ENCODE measurements at regions not wholly inside any gene's neighbourhood (a gene's known extent, or its start where the extent isn't known, plus 50 kb on each side); places are given as distances from the start of the nearest gene placed in this dataset.

DNA sequence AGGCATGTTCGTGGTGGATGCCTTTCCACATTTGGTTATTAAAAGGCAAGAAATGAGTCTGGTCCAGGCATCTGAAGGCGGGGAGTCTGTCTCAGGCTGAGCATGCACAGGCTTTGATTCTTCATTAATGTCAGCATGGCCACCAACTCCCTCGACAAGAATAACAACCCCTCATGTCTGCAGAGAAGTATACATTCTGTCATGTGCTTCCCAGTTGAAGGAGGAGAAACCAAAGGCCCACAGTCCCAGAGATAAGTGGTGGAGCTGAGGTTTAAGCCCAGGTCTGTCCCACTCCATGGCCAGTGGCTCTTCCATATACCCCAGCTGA lies 61.6 kb upstream of the LAPTM5 start:
- H3K9me3 ChIP-seq (ENCODE audit: control insufficient read depth in 5 of 5, low read length in 5 of 5): no peaks in the 10 kb centered on the region
- peaks cover 22 to 58% (median 41%) of the 10 kb centered on the region in 5 donors for H3K4me1 ChIP-seq (ENCODE audit: control insufficient read depth in 5 of 5, insufficient read depth in 5 of 5, low read length in 5 of 5)
- H3K36me3 ChIP-seq (ENCODE audit: control insufficient read depth in 5 of 5, insufficient read depth in 5 of 5, low read length in 5 of 5): no peaks in the 10 kb centered on the region
- H3K27me3 ChIP-seq (ENCODE audit: control insufficient read depth in 5 of 5, insufficient read depth in 4 of 5, low read length in 5 of 5): peaks cover 0 to 11% (median 2%) of the 10 kb centered on the region in 5 donors
- H3K9ac ChIP-seq (ENCODE audit: low read length in 5 of 5): no peak overlapping the region
- H3K4me3 ChIP-seq (ENCODE audit: low read depth in 1 of 5, low read length in 5 of 5): no peak overlapping the region
- H3K27ac ChIP-seq (ENCODE audit: low read depth, low read length): no peak overlapping the region

DNA sequence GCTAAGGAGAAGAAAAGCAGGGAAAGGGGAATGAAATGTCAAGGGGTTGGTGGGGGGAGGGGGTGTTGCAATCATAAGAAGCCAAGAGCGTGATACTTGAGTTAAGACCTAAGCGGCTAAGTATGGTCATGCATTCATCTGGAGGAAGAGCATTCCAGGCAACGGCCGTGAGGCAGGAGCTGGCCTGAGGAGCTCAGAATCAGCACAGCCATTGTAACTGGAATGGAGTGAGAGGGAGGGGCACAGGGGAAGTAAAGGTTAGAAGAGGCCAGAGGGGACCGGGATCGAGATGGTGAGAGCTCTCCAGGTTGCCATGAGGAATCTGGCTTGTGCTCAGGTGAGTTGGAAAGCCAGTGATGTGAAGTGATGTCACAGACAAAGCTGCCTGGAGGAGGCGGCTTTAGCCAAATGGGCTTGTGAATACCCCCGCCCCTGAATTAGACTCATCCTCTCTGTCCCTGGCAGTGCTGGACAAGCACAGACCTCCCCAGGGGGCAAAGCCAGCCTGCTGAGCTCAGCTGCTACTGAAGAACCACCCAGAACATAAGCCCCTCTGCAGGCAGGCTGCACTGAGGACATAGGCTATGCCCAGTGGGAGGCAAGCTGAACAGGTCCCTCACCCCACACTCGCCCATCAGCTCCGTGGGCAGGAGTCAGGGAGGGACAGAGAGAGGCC lies 61.1 kb upstream of the LAPTM5 start:
- Histone ChIP-seq H3K4me3 (ENCODE audit: low read depth in 1 of 5, low read length in 5 of 5) (no peak overlapping the region), H3K36me3 (ENCODE audit: control insufficient read depth in 5 of 5, insufficient read depth in 5 of 5, low read length in 5 of 5) (no peaks in the 10 kb centered on the region), H3K27ac (ENCODE audit: low read depth, low read length) (no peak overlapping the region), H3K4me1 (ENCODE audit: control insufficient read depth in 5 of 5, insufficient read depth in 5 of 5, low read length in 5 of 5) (peaks cover 19 to 53% (median 36%) of the 10 kb centered on the region in 5 donors), H3K27me3 (ENCODE audit: control insufficient read depth in 5 of 5, insufficient read depth in 4 of 5, low read length in 5 of 5) (peaks cover 0 to 11% (median 2%) of the 10 kb centered on the region in 5 donors), H3K9ac (ENCODE audit: low read length in 5 of 5) (no peak overlapping the region), H3K9me3 (ENCODE audit: control insufficient read depth in 5 of 5, low read length in 5 of 5) (no peaks in the 10 kb centered on the region)

GRCh38 chr1:30817548-30817947 lies 60.0 kb upstream of the LAPTM5 start:
- Histone ChIP-seq H3K4me1 (ENCODE audit: control insufficient read depth in 5 of 5, insufficient read depth in 5 of 5, low read length in 5 of 5) (peaks cover 11 to 44% (median 26%) of the 10 kb centered on the region in 5 donors), H3K27me3 (ENCODE audit: control insufficient read depth in 5 of 5, insufficient read depth in 4 of 5, low read length in 5 of 5) (peaks cover 0 to 11% (median 2%) of the 10 kb centered on the region in 5 donors), H3K4me3 (ENCODE audit: low read depth in 1 of 5, low read length in 5 of 5) (no peak overlapping the region), H3K9me3 (ENCODE audit: control insufficient read depth in 5 of 5, low read length in 5 of 5) (no peaks in the 10 kb centered on the region), H3K27ac (ENCODE audit: low read depth, low read length) (no peak overlapping the region), H3K9ac (ENCODE audit: low read length in 5 of 5) (no peak overlapping the region), H3K36me3 (ENCODE audit: control insufficient read depth in 5 of 5, insufficient read depth in 5 of 5, low read length in 5 of 5) (no peaks in the 10 kb centered on the region)

DNA sequence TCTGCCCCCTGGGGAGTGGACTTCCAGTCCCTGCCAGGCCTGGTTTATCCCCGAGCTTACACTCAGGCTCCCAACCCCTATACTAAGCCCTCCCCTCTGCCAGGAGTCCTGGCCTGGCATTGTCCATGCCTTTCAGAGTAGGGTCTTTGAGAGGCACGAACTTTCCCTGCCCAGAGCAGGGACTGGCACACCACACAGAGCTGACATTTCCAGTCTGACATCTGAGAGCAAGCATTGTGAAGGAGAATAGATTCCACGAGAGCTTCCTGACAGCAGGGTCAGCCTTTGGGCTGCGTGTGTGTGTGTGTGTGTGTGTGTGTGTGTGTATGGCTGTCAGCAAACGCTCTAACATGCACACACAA lies 59.5 kb upstream of the LAPTM5 start:
- Histone ChIP-seq H3K36me3 (ENCODE audit: control insufficient read depth in 5 of 5, insufficient read depth in 5 of 5, low read length in 5 of 5) (no peaks in the 10 kb centered on the region), H3K4me1 (ENCODE audit: control insufficient read depth in 5 of 5, insufficient read depth in 5 of 5, low read length in 5 of 5) (peaks cover 11 to 40% (median 23%) of the 10 kb centered on the region in 5 donors), H3K9me3 (ENCODE audit: control insufficient read depth in 5 of 5, low read length in 5 of 5) (no peaks in the 10 kb centered on the region), H3K27me3 (ENCODE audit: control insufficient read depth in 5 of 5, insufficient read depth in 4 of 5, low read length in 5 of 5) (peaks cover 0 to 11% (median 2%) of the 10 kb centered on the region in 5 donors), H3K9ac (ENCODE audit: low read length in 5 of 5) (no peak overlapping the region), H3K4me3 (ENCODE audit: low read depth in 1 of 5, low read length in 5 of 5) (no peak overlapping the region), H3K27ac (ENCODE audit: low read depth, low read length) (no peak overlapping the region)

GRCh38 chr1:30816211-30817076 lies 58.9 kb upstream of the LAPTM5 start:
- no peak overlapping the region for H3K9ac ChIP-seq (ENCODE audit: low read length in 5 of 5)
- no peaks in the 10 kb centered on the region for H3K9me3 ChIP-seq (ENCODE audit: control insufficient read depth in 5 of 5, low read length in 5 of 5)
- peaks cover 11 to 34% (median 17%) of the 10 kb centered on the region in 5 donors for H3K4me1 ChIP-seq (ENCODE audit: control insufficient read depth in 5 of 5, insufficient read depth in 5 of 5, low read length in 5 of 5)
- no peaks in the 10 kb centered on the region for H3K36me3 ChIP-seq (ENCODE audit: control insufficient read depth in 5 of 5, insufficient read depth in 5 of 5, low read length in 5 of 5)
- no peak overlapping the region for H3K27ac ChIP-seq (ENCODE audit: low read depth, low read length)
- H3K27me3 ChIP-seq (ENCODE audit: control insufficient read depth in 5 of 5, insufficient read depth in 4 of 5, low read length in 5 of 5): peaks cover 0 to 11% (median 2%) of the 10 kb centered on the region in 5 donors
- no peak overlapping the region for H3K4me3 ChIP-seq (ENCODE audit: low read depth in 1 of 5, low read length in 5 of 5)

- Histone ChIP-seq H3K9ac (ENCODE audit: low read length in 5 of 5) (no peak overlapping the region), H3K4me3 (ENCODE audit: low read depth in 1 of 5, low read length in 5 of 5) (no peak overlapping the region), H3K4me1 (ENCODE audit: control insufficient read depth in 5 of 5, insufficient read depth in 5 of 5, low read length in 5 of 5) (peaks cover 11 to 33% (median 15%) of the 10 kb centered on the region in 5 donors), H3K27ac (ENCODE audit: low read depth, low read length) (no peak overlapping the region), H3K9me3 (ENCODE audit: control insufficient read depth in 5 of 5, low read length in 5 of 5) (no peaks in the 10 kb centered on the region), H3K27me3 (ENCODE audit: control insufficient read depth in 5 of 5, insufficient read depth in 4 of 5, low read length in 5 of 5) (peaks cover 0 to 11% (median 2%) of the 10 kb centered on the region in 5 donors), H3K36me3 (ENCODE audit: control insufficient read depth in 5 of 5, insufficient read depth in 5 of 5, low read length in 5 of 5) (no peaks in the 10 kb centered on the region)
Observed at GRCh38 chr1:30815556-30815955, 58.0 kb upstream of the LAPTM5 start.

DNA sequence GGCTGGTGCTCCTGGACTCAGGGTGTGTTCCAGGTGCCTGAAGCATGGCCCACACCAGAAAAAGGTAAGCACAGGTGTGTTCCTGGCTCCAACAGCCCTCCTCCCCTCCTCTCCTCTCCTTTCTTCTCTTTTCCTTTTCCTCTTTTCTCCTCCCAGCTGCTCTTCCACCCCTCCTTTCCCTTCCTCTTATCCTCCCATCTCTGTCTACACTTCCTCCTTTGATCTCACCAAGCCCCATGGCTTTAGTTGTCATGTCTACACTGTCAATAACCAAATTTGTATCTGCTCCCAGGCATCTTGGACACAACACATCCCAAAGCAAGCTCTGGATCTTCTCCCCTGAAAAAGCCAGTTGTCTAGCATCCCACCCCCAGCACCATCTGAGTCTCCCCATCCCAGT lies 56.7 kb upstream of the LAPTM5 start:
- Histone ChIP-seq H3K4me1 (ENCODE audit: control insufficient read depth in 5 of 5, insufficient read depth in 5 of 5, low read length in 5 of 5) (peaks cover 7 to 37% (median 15%) of the 10 kb centered on the region in 5 donors), H3K9ac (ENCODE audit: low read length in 5 of 5) (no peak overlapping the region), H3K27ac (ENCODE audit: low read depth, low read length) (no peak overlapping the region), H3K27me3 (ENCODE audit: control insufficient read depth in 5 of 5, insufficient read depth in 4 of 5, low read length in 5 of 5) (peaks cover 0 to 11% (median 2%) of the 10 kb centered on the region in 5 donors), H3K4me3 (ENCODE audit: low read depth in 1 of 5, low read length in 5 of 5) (no peak overlapping the region), H3K9me3 (ENCODE audit: control insufficient read depth in 5 of 5, low read length in 5 of 5) (no peaks in the 10 kb centered on the region), H3K36me3 (ENCODE audit: control insufficient read depth in 5 of 5, insufficient read depth in 5 of 5, low read length in 5 of 5) (no peaks in the 10 kb centered on the region)

DNA sequence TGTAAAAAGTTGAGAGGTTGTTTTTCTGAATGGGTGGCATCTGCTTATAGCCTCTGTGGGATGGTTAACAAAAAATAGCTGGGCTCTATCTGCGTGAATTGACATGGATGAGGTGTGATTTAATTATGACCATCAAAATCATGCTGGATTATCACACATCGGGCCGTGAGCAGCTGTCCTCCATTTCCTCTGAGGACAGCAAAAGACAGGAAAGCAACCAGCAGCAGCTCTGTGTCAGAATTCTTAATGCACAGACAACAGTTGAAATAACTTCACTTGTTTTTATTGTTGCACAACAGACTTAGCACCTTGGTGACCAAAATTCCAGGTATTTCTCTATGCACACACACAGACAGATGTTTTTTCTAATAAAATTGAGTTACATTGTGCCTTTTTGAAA lies 54.5 kb upstream of the LAPTM5 start:
- H3K36me3 ChIP-seq (ENCODE audit: control insufficient read depth in 5 of 5, insufficient read depth in 5 of 5, low read length in 5 of 5): no peaks in the 10 kb centered on the region
- H3K9ac ChIP-seq (ENCODE audit: low read length in 5 of 5): no peak overlapping the region
- H3K4me3 ChIP-seq (ENCODE audit: low read depth in 1 of 5, low read length in 5 of 5): no peak overlapping the region
- no peaks in the 10 kb centered on the region for H3K9me3 ChIP-seq (ENCODE audit: control insufficient read depth in 5 of 5, low read length in 5 of 5)
- H3K4me1 ChIP-seq (ENCODE audit: control insufficient read depth in 5 of 5, insufficient read depth in 5 of 5, low read length in 5 of 5): peaks cover 6 to 36% (median 20%) of the 10 kb centered on the region in 5 donors
- no peak overlapping the region for H3K27ac ChIP-seq (ENCODE audit: low read depth, low read length)
- H3K27me3 ChIP-seq (ENCODE audit: control insufficient read depth in 5 of 5, insufficient read depth in 4 of 5, low read length in 5 of 5): peaks cover 0 to 7% (median 0%) of the 10 kb centered on the region in 5 donors

GRCh38 chr1:30811187-30811586 lies 53.6 kb upstream of the LAPTM5 start:
- no peak overlapping the region for H3K27ac ChIP-seq (ENCODE audit: low read depth, low read length)
- H3K9ac ChIP-seq (ENCODE audit: low read length in 5 of 5): no peak overlapping the region
- no peaks in the 10 kb centered on the region for H3K36me3 ChIP-seq (ENCODE audit: control insufficient read depth in 5 of 5, insufficient read depth in 5 of 5, low read length in 5 of 5)
- H3K27me3 ChIP-seq (ENCODE audit: control insufficient read depth in 5 of 5, insufficient read depth in 4 of 5, low read length in 5 of 5): peaks cover 0 to 3% (median 0%) of the 10 kb centered on the region in 5 donors
- H3K9me3 ChIP-seq (ENCODE audit: control insufficient read depth in 5 of 5, low read length in 5 of 5): no peaks in the 10 kb centered on the region
- no peak overlapping the region for H3K4me3 ChIP-seq (ENCODE audit: low read depth in 1 of 5, low read length in 5 of 5)
- peaks cover 0 to 27% (median 18%) of the 10 kb centered on the region in 5 donors for H3K4me1 ChIP-seq (ENCODE audit: control insufficient read depth in 5 of 5, insufficient read depth in 5 of 5, low read length in 5 of 5)

- peaks cover 0 to 25% (median 19%) of the 10 kb centered on the region in 5 donors for H3K4me1 ChIP-seq (ENCODE audit: control insufficient read depth in 5 of 5, insufficient read depth in 5 of 5, low read length in 5 of 5)
- no peaks in the 10 kb centered on the region for H3K9me3 ChIP-seq (ENCODE audit: control insufficient read depth in 5 of 5, low read length in 5 of 5)
- no peak overlapping the region for H3K27ac ChIP-seq (ENCODE audit: low read depth, low read length)
- H3K36me3 ChIP-seq (ENCODE audit: control insufficient read depth in 5 of 5, insufficient read depth in 5 of 5, low read length in 5 of 5): no peaks in the 10 kb centered on the region
- H3K27me3 ChIP-seq (ENCODE audit: control insufficient read depth in 5 of 5, insufficient read depth in 4 of 5, low read length in 5 of 5): no peaks in the 10 kb centered on the region
- no peak overlapping the region for H3K4me3 ChIP-seq (ENCODE audit: low read depth in 1 of 5, low read length in 5 of 5)
- no peak overlapping the region for H3K9ac ChIP-seq (ENCODE audit: low read length in 5 of 5)
Observed at GRCh38 chr1:30810416-30811080, 53.0 kb upstream of the LAPTM5 start.
